Glomerular endothelial cell (primary cell): ENCODE measurements at regions not wholly inside any gene's neighbourhood (a gene's known extent, or its start where the extent isn't known, plus 50 kb on each side); places are given as distances from the start of the nearest gene placed in this dataset.
"Not testable (repeated sequence)": the region's sequence is repeated elsewhere in the genome, so short reads cannot be mapped to it uniquely, and the experiment has no call there.

ENCODE experiments used
- DNase-seq: peaks from one replicate; pipeline ENCODE4 v3.0.0-alpha.2; 2011; ENCODE audit warnings: low read depth, low spot score; ENCODE audit errors: extremely low read depth

- no peak for DNase-seq
Observed at GRCh38 chr3:162367429-162368260, 871.0 kb downstream of the OTOL1 start.

- DNase-seq, result no peak
Observed at GRCh38 chr3:162368417-162368816, 871.8 kb downstream of the OTOL1 start.

- no peak for DNase-seq
Observed at GRCh38 chr3:162369306-162369705, 872.7 kb downstream of the OTOL1 start.

GRCh38 chr3:162370141-162370540, 873.5 kb downstream of the OTOL1 start:
- DNase-seq, result no peak

GRCh38 chr3:162376761-162377160, 880.2 kb downstream of the OTOL1 start:
- no peak for DNase-seq

GRCh38 chr3:162377608-162378007, 881.0 kb downstream of the OTOL1 start:
- DNase-seq, result no peak

- no peak for DNase-seq
Observed at GRCh38 chr3:162385387-162385786, 888.8 kb downstream of the OTOL1 start.

GRCh38 chr3:162390891-162391290, 894.3 kb downstream of the OTOL1 start:
- peak; percentile 25 for DNase-seq

GRCh38 chr3:162391301-162391700, 894.7 kb downstream of the OTOL1 start:
- peak; percentile 7 for DNase-seq

- no peak for DNase-seq
Observed at GRCh38 chr3:162395496-162395895, 898.9 kb downstream of the OTOL1 start.

- DNase-seq, result no peak
Observed at GRCh38 chr3:162398554-162398953, 901.9 kb downstream of the OTOL1 start.

- no peak for DNase-seq
Observed at GRCh38 chr3:162400697-162401096, 904.1 kb downstream of the OTOL1 start.

- DNase-seq, result not testable (repeated sequence)
Observed at GRCh38 chr3:162411556-162411955, 914.9 kb downstream of the OTOL1 start.

GRCh38 chr3:162421721-162422120, 925.1 kb downstream of the OTOL1 start:
- no peak for DNase-seq

GRCh38 chr3:162428192-162428591, 931.6 kb downstream of the OTOL1 start:
- no peak for DNase-seq

- DNase-seq, result no peak
Observed at GRCh38 chr3:162435750-162436149, 939.1 kb downstream of the OTOL1 start.

GRCh38 chr3:162436826-162437225, 940.2 kb downstream of the OTOL1 start:
- DNase-seq, result no peak

GRCh38 chr3:162437480-162437879, 940.9 kb downstream of the OTOL1 start:
- DNase-seq, result no peak

- no peak for DNase-seq
Observed at GRCh38 chr3:162441716-162442115, 945.1 kb downstream of the OTOL1 start.

GRCh38 chr3:162443376-162443775, 946.8 kb downstream of the OTOL1 start:
- no peak for DNase-seq

GRCh38 chr3:162468791-162469190, 972.2 kb downstream of the OTOL1 start:
- DNase-seq, result no peak

- DNase-seq, result no peak
Observed at GRCh38 chr3:162487138-162487537, 990.5 kb downstream of the OTOL1 start.

GRCh38 chr3:162489853-162490252, 993.2 kb downstream of the OTOL1 start:
- DNase-seq, result no peak
